ENCODE measurements at regions not wholly inside any gene's neighbourhood (a gene's known extent, or its start where the extent isn't known, plus 50 kb on each side); places are given as distances from the start of the nearest gene placed in this dataset.

GRCh38 chr11:69400140-69400539, 81.3 kb upstream of the LINC01488 start:
- Histone ChIP-seq H3K4me3 (ENCODE audit: low read length) (no peak overlapping the region), H3K36me3 (ENCODE audit: insufficient read depth, low read length) (no peaks in the 10 kb centered on the region), H3K9ac (ENCODE audit: low read depth, low read length) (no peak overlapping the region), H3K4me2 (ENCODE audit: low read length) (no peak overlapping the region), H3K27me3 (ENCODE audit: control insufficient read depth, insufficient read depth, low read length) (no peaks in the 10 kb centered on the region), H3K9me3 (replicated peaks; ENCODE audit: low read length) (peaks cover 2% of the 10 kb centered on the region), H3K4me1 (ENCODE audit: control insufficient read depth, insufficient read depth, low read length) (peaks cover 24% of the 10 kb centered on the region)

- H3K4me1 ChIP-seq (ENCODE audit: control insufficient read depth, insufficient read depth, low read length) = peaks cover 23% of the 10 kb centered on the region
- no peak overlapping the region for H3K4me2 ChIP-seq (ENCODE audit: low read length)
- peaks cover 2% of the 10 kb centered on the region for H3K9me3 ChIP-seq (replicated peaks; ENCODE audit: low read length)
- no peak overlapping the region for H3K4me3 ChIP-seq (ENCODE audit: low read length)
- no peaks in the 10 kb centered on the region for H3K27me3 ChIP-seq (ENCODE audit: control insufficient read depth, insufficient read depth, low read length)
- H3K36me3 ChIP-seq (ENCODE audit: insufficient read depth, low read length) = no peaks in the 10 kb centered on the region
- no peak overlapping the region for H3K9ac ChIP-seq (ENCODE audit: low read depth, low read length)
Measured at GRCh38 chr11:69400771-69401590, 80.5 kb upstream of the LINC01488 start.

GRCh38 chr11:69401715-69402114, 79.7 kb upstream of the LINC01488 start:
- no peak overlapping the region for H3K4me3 ChIP-seq (ENCODE audit: low read length)
- no peaks in the 10 kb centered on the region for H3K27me3 ChIP-seq (ENCODE audit: control insufficient read depth, insufficient read depth, low read length)
- peaks cover 23% of the 10 kb centered on the region for H3K4me1 ChIP-seq (ENCODE audit: control insufficient read depth, insufficient read depth, low read length)
- H3K9me3 ChIP-seq (replicated peaks; ENCODE audit: low read length) = peaks cover 2% of the 10 kb centered on the region
- no peak overlapping the region for H3K4me2 ChIP-seq (ENCODE audit: low read length)
- H3K36me3 ChIP-seq (ENCODE audit: insufficient read depth, low read length) = no peaks in the 10 kb centered on the region
- no peak overlapping the region for H3K9ac ChIP-seq (ENCODE audit: low read depth, low read length)

GRCh38 chr11:69402251-69402887, 79.1 kb upstream of the LINC01488 start:
- peaks cover 2% of the 10 kb centered on the region for H3K9me3 ChIP-seq (replicated peaks; ENCODE audit: low read length)
- peaks cover 23% of the 10 kb centered on the region for H3K4me1 ChIP-seq (ENCODE audit: control insufficient read depth, insufficient read depth, low read length)
- H3K4me3 ChIP-seq (ENCODE audit: low read length) = no peak overlapping the region
- H3K4me2 ChIP-seq (ENCODE audit: low read length) = no peak overlapping the region
- no peaks in the 10 kb centered on the region for H3K27me3 ChIP-seq (ENCODE audit: control insufficient read depth, insufficient read depth, low read length)
- no peak overlapping the region for H3K9ac ChIP-seq (ENCODE audit: low read depth, low read length)
- no peaks in the 10 kb centered on the region for H3K36me3 ChIP-seq (ENCODE audit: insufficient read depth, low read length)

- Histone ChIP-seq H3K9ac (ENCODE audit: low read depth, low read length) (no peak overlapping the region), H3K27me3 (ENCODE audit: control insufficient read depth, insufficient read depth, low read length) (no peaks in the 10 kb centered on the region), H3K4me2 (ENCODE audit: low read length) (peak overlapping the region; percentile 18), H3K9me3 (replicated peaks; ENCODE audit: low read length) (peaks cover 2% of the 10 kb centered on the region), H3K4me1 (ENCODE audit: control insufficient read depth, insufficient read depth, low read length) (peaks cover 18% of the 10 kb centered on the region), H3K4me3 (ENCODE audit: low read length) (no peak overlapping the region), H3K36me3 (ENCODE audit: insufficient read depth, low read length) (no peaks in the 10 kb centered on the region)
Measured at GRCh38 chr11:69403556-69404215, 77.8 kb upstream of the LINC01488 start.

GRCh38 chr11:69406060-69406459, 75.4 kb upstream of the LINC01488 start:
- no peak overlapping the region for H3K4me3 ChIP-seq (ENCODE audit: low read length)
- peaks cover 2% of the 10 kb centered on the region for H3K9me3 ChIP-seq (replicated peaks; ENCODE audit: low read length)
- H3K9ac ChIP-seq (ENCODE audit: low read depth, low read length) = no peak overlapping the region
- H3K36me3 ChIP-seq (ENCODE audit: insufficient read depth, low read length) = no peaks in the 10 kb centered on the region
- H3K4me1 ChIP-seq (ENCODE audit: control insufficient read depth, insufficient read depth, low read length) = peaks cover 13% of the 10 kb centered on the region
- H3K27me3 ChIP-seq (ENCODE audit: control insufficient read depth, insufficient read depth, low read length) = no peaks in the 10 kb centered on the region
- no peak overlapping the region for H3K4me2 ChIP-seq (ENCODE audit: low read length)

- Histone ChIP-seq H3K4me3 (ENCODE audit: low read length) (no peak overlapping the region), H3K4me2 (ENCODE audit: low read length) (no peak overlapping the region), H3K9me3 (replicated peaks; ENCODE audit: low read length) (no peaks in the 10 kb centered on the region), H3K9ac (ENCODE audit: low read depth, low read length) (no peak overlapping the region), H3K27me3 (ENCODE audit: control insufficient read depth, insufficient read depth, low read length) (no peaks in the 10 kb centered on the region), H3K4me1 (ENCODE audit: control insufficient read depth, insufficient read depth, low read length) (peaks cover 4% of the 10 kb centered on the region), H3K36me3 (ENCODE audit: insufficient read depth, low read length) (no peaks in the 10 kb centered on the region)
Measured at GRCh38 chr11:69409812-69410645, 71.4 kb upstream of the LINC01488 start.

- no peak overlapping the region for H3K4me3 ChIP-seq (ENCODE audit: low read length)
- peaks cover 4% of the 10 kb centered on the region for H3K4me1 ChIP-seq (ENCODE audit: control insufficient read depth, insufficient read depth, low read length)
- H3K4me2 ChIP-seq (ENCODE audit: low read length) = no peak overlapping the region
- no peaks in the 10 kb centered on the region for H3K9me3 ChIP-seq (replicated peaks; ENCODE audit: low read length)
- H3K9ac ChIP-seq (ENCODE audit: low read depth, low read length) = no peak overlapping the region
- no peaks in the 10 kb centered on the region for H3K27me3 ChIP-seq (ENCODE audit: control insufficient read depth, insufficient read depth, low read length)
- H3K36me3 ChIP-seq (ENCODE audit: insufficient read depth, low read length) = no peaks in the 10 kb centered on the region
Measured at GRCh38 chr11:69411257-69411924, 70.1 kb upstream of the LINC01488 start.

- no peaks in the 10 kb centered on the region for H3K27me3 ChIP-seq (ENCODE audit: control insufficient read depth, insufficient read depth, low read length)
- no peak overlapping the region for H3K9ac ChIP-seq (ENCODE audit: low read depth, low read length)
- peaks cover 4% of the 10 kb centered on the region for H3K4me1 ChIP-seq (ENCODE audit: control insufficient read depth, insufficient read depth, low read length)
- H3K36me3 ChIP-seq (ENCODE audit: insufficient read depth, low read length) = no peaks in the 10 kb centered on the region
- H3K9me3 ChIP-seq (replicated peaks; ENCODE audit: low read length) = no peaks in the 10 kb centered on the region
- H3K4me2 ChIP-seq (ENCODE audit: low read length) = no peak overlapping the region
- H3K4me3 ChIP-seq (ENCODE audit: low read length) = no peak overlapping the region
Measured at GRCh38 chr11:69413015-69413801, 68.3 kb upstream of the LINC01488 start.

- Histone ChIP-seq H3K9me3 (replicated peaks; ENCODE audit: low read length) (no peaks in the 10 kb centered on the region), H3K27me3 (ENCODE audit: control insufficient read depth, insufficient read depth, low read length) (no peaks in the 10 kb centered on the region), H3K4me1 (ENCODE audit: control insufficient read depth, insufficient read depth, low read length) (peaks cover 4% of the 10 kb centered on the region), H3K9ac (ENCODE audit: low read depth, low read length) (no peak overlapping the region), H3K4me2 (ENCODE audit: low read length) (no peak overlapping the region), H3K4me3 (ENCODE audit: low read length) (no peak overlapping the region), H3K36me3 (ENCODE audit: insufficient read depth, low read length) (no peaks in the 10 kb centered on the region)
Measured at GRCh38 chr11:69413993-69414392, 67.5 kb upstream of the LINC01488 start.

Measured in skeletal muscle satellite cell (primary cell).